Osteocyte (in vitro differentiated cells): ENCODE measurements at regions not wholly inside any gene's neighbourhood (a gene's known extent, or its start where the extent isn't known, plus 50 kb on each side); places are given as distances from the start of the nearest gene placed in this dataset.

Source experiments
- DNase-seq: peaks from one replicate; pipeline ENCODE4 v3.0.0; 2021; ENCODE audit warnings: mixed read lengths; ENCODE audit not compliant: unreplicated experiment; ENCODE audit errors: extremely low spot score
- H3K27ac Mint-ChIP-seq: one replicate; pipeline ENCODE4 v1.8.0; 2021; ENCODE audit warnings: mild to moderate bottlenecking, mixed read lengths; ENCODE audit not compliant: unreplicated experiment
- H3K27me3 Mint-ChIP-seq: one replicate; pipeline ENCODE4 v1.8.0; 2021; ENCODE audit warnings: mixed read lengths; ENCODE audit not compliant: unreplicated experiment
- H3K36me3 Mint-ChIP-seq: one replicate; pipeline ENCODE4 v1.8.0; 2021; ENCODE audit warnings: mixed read lengths; ENCODE audit not compliant: unreplicated experiment
- H3K4me1 Mint-ChIP-seq: one replicate; pipeline ENCODE4 v1.8.0; 2021; ENCODE audit warnings: mixed read lengths; ENCODE audit not compliant: unreplicated experiment
- H3K4me3 Mint-ChIP-seq: one replicate; pipeline ENCODE4 v1.8.0; 2021; ENCODE audit warnings: mild to moderate bottlenecking, moderate library complexity, mixed read lengths; ENCODE audit not compliant: unreplicated experiment
- H3K9me3 Mint-ChIP-seq: one replicate; pipeline ENCODE4 v1.8.0; 2021; ENCODE audit warnings: mixed read lengths; ENCODE audit not compliant: unreplicated experiment
- CTCF ChIP-seq: fragments of 200-600 bp; sonication (generic); IDR thresholded peaks from 2 replicates; pipeline ENCODE4 v1.5.0; 2021; ENCODE audit warnings: antibody characterized with exemption, mild to moderate bottlenecking, moderate library complexity

- Mint-ChIP-seq H3K27ac (no peak overlapping the region), H3K4me3 (no peak overlapping the region), H3K36me3 (no peaks in the 10 kb centered on the region), H3K9me3 (peaks cover 7% of the 10 kb centered on the region), H3K27me3 (peaks cover 11% of the 10 kb centered on the region), H3K4me1 (no peaks in the 10 kb centered on the region)
- no peak for TF ChIP-seq CTCF
- DNase-seq, result no peak
Measured at GRCh38 chr16:51440131-51440889, 289.2 kb upstream of the SALL1 start.

DNA sequence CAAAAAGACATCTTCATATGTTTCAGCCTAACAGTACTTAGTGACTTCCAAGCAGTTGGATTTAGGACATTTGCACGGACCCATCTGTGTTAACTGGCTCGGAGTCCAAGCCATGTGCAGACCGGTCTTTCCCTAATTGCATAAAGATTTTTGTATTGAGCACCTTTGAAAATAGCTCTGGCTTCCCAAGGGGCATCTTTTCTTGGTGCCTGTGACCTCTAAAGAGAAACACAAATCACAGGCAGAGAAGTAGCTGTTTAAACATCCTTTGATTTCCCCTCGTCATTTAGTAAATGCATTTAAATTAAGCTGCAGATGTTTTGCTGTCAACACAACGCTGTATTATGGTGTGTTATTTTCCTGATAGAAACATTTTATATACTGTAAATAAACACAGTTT lies 288.2 kb upstream of the SALL1 start:
- no peak overlapping the region for H3K4me3 Mint-ChIP-seq
- peaks cover 11% of the 10 kb centered on the region for H3K27me3 Mint-ChIP-seq
- DNase-seq, result no peak
- no peaks in the 10 kb centered on the region for H3K36me3 Mint-ChIP-seq
- TF ChIP-seq CTCF, result no peak
- H3K27ac Mint-ChIP-seq, result no peak overlapping the region
- no peaks in the 10 kb centered on the region for H3K4me1 Mint-ChIP-seq
- H3K9me3 Mint-ChIP-seq, result peaks cover 7% of the 10 kb centered on the region

GRCh38 chr16:51436742-51437141 lies 285.7 kb upstream of the SALL1 start:
- Mint-ChIP-seq H3K9me3 (peaks cover 7% of the 10 kb centered on the region), H3K36me3 (no peaks in the 10 kb centered on the region), H3K4me3 (no peak overlapping the region), H3K4me1 (no peaks in the 10 kb centered on the region), H3K27me3 (peaks cover 11% of the 10 kb centered on the region), H3K27ac (no peak overlapping the region)
- TF ChIP-seq CTCF, result no peak
- no peak for DNase-seq

DNA sequence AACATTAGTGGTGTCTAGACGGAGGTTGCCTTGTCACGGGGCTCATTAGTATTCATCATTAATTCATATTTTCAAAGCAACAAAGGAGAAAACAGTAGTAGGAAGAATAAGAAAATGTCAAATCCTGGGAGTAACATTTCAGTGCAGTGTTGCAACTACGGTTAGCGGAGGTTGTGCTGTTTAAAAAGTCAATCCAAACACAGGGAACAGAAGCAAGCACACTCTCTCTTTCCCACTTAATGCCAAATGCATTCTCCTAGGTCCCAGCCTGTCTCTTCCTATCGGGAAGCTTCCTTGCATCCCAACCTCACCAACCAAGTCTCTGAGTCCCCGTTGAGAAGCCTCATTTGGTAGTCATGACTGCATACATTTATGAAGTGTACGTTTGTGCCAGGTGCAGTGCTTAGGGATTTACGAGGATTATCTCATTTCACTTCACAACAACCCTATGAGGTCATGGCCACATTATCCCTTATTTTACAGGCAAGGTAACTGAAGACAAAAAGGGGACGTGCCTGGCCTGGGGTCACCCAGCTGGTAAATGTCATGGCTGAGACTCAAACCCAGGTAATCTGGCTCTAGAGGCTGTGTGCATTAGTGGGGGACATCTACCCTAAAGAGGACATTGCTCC lies 283.6 kb upstream of the SALL1 start:
- H3K27me3 Mint-ChIP-seq, result no peaks in the 10 kb centered on the region
- no peak overlapping the region for H3K27ac Mint-ChIP-seq
- DNase-seq, result no peak
- no peaks in the 10 kb centered on the region for H3K4me1 Mint-ChIP-seq
- no peak overlapping the region for H3K4me3 Mint-ChIP-seq
- H3K36me3 Mint-ChIP-seq, result no peaks in the 10 kb centered on the region
- no peak for TF ChIP-seq CTCF
- H3K9me3 Mint-ChIP-seq, result peaks cover 8% of the 10 kb centered on the region

DNA sequence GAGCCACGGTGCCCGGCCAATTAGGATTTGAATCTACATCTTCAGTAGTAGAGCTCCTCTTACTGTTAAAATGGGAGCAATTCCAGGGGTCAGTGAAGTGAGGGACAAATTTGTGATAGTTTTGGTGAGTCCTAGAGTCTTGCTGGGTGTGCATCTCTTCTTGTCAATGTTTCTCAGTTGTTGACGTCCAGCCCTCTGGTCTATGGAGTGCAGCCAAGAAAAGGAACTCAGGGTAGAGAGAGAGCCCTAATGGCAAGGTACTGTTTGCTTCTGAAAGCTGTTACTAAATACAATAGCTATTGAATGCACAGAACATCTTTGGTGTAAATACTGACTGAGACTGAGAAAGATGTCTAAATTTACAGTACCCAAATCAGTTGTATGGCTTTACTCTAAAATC lies 282.5 kb upstream of the SALL1 start:
- H3K4me1 Mint-ChIP-seq, result no peaks in the 10 kb centered on the region
- no peaks in the 10 kb centered on the region for H3K36me3 Mint-ChIP-seq
- no peak for TF ChIP-seq CTCF
- H3K9me3 Mint-ChIP-seq, result peaks cover 19% of the 10 kb centered on the region
- no peak overlapping the region for H3K27ac Mint-ChIP-seq
- DNase-seq, result no peak
- H3K27me3 Mint-ChIP-seq, result no peaks in the 10 kb centered on the region
- H3K4me3 Mint-ChIP-seq, result no peak overlapping the region
